ENCODE measurements at regions not wholly inside any gene's neighbourhood (a gene's known extent, or its start where the extent isn't known, plus 50 kb on each side); places are given as distances from the start of the nearest gene placed in this dataset.

- H3K4me3 ChIP-seq, result no peak overlapping the region
- no peak overlapping the region for H3K4me2 ChIP-seq (ENCODE audit: insufficient read depth, low read length)
- H4K20me1 ChIP-seq (replicated peaks; ENCODE audit: control insufficient read depth, insufficient read depth, low read length), result no peaks in the 10 kb centered on the region
- intact Hi-C loops (cut with micrococcal nuclease), result no loop called here
- ChIA-PET POLR2A (interaction anchor here (0.6 kb wide), 1 partner anchor 86 kb away, joined by 3 read pairs; no protein-coding TSS in a partner anchor), CTCF (ENCODE audit: low intra/inter-chr PET ratio) (interaction anchor here (0.6 kb wide), 1 partner anchor 272 kb away, joined by 7 read pairs; no protein-coding TSS in a partner anchor)
- in situ Hi-C loops (cut with MboI), result loop anchor here (5.0 kb wide), 2 partner anchors 252 to 342 kb away; no protein-coding TSS in a partner anchor
- DNase-seq (ENCODE audit: extremely low read depth in 1 of 4, low spot score in 3 of 4), result no peak
- no peaks in the 10 kb centered on the region for H3K36me3 ChIP-seq (ENCODE audit: control insufficient read depth, insufficient read depth, low read length)
- H3K4me1 ChIP-seq (replicated peaks in 1 of 2; ENCODE audit: control insufficient read depth in 2 of 2, insufficient read depth in 2 of 2, low read length in 2 of 2), result no peaks in the 10 kb centered on the region
- H3K27me3 ChIP-seq (ENCODE audit: control insufficient read depth in 2 of 2, insufficient read depth in 2 of 2, low read length in 2 of 2), result peaks cover 20 to 30% of the 10 kb centered on the region in 2 experiments
- no peak for ATAC-seq
- no peak overlapping the region for H3K27ac ChIP-seq (ENCODE audit: extremely low read depth, low read depth, low read length)
- no peak for FAIRE-seq
- BruUV-seq (replicated peaks), result no TSS peak
- H3K9me1 ChIP-seq (ENCODE audit: control insufficient read depth, insufficient read depth, low read length), result no peaks in the 10 kb centered on the region
- no peak overlapping the region for H2AFZ ChIP-seq (ENCODE audit: low read depth, low read length)
- H3K79me2 ChIP-seq (ENCODE audit: control insufficient read depth, insufficient read depth, low read length), result no peaks in the 10 kb centered on the region
- 0% methylated on average over 2 of the region's 2 CpGs for WGBS (ENCODE audit: insufficient coverage, low coverage, missing lambda C conversion rate)
- no peaks in the 10 kb centered on the region for H3K9me3 ChIP-seq (replicated peaks; ENCODE audit: control insufficient read depth, insufficient read depth, low read depth, low read length)
- H3K9ac ChIP-seq (ENCODE audit: insufficient read depth in 1 of 2, low read depth in 2 of 2, low read length in 2 of 2), result no peak overlapping the region
- TF ChIP-seq ZBTB26 (CRISPR knock-in tag; IDR thresholded peaks at IDR 0.05) (no peak), ZNF121 (CRISPR knock-in tag; conservative IDR thresholded peaks at IDR 0.05) (no peak), ZNF583 (CRISPR knock-in tag; IDR thresholded peaks at IDR 0.05) (no peak), SNRNP70 (optimal IDR thresholded peaks at IDR 0.05; ENCODE audit: low read depth, low read length) (no peak), ZNF224 (CRISPR knock-in tag; IDR thresholded peaks at IDR 0.05) (no peak), ZBTB12 (CRISPR knock-in tag; IDR thresholded peaks at IDR 0.05) (no peak), ZNF274 (IDR thresholded peaks at IDR 0.05; ENCODE audit: borderline replicate concordance, low read depth, low read length) (no peak), WHSC1 (IDR thresholded peaks at IDR 0.05; ENCODE audit: low read length) (no peak), TCF15 (CRISPR knock-in tag; IDR thresholded peaks at IDR 0.05) (no peak), BMI1 (IDR thresholded peaks at IDR 0.05; ENCODE audit: low read length) (no peak), SAFB (IDR thresholded peaks at IDR 0.05; ENCODE audit: borderline replicate concordance, low read depth, low read length) (no peak), E2F3 (CRISPR knock-in tag; IDR thresholded peaks at IDR 0.05) (no peak), ZKSCAN3 (CRISPR knock-in tag; IDR thresholded peaks at IDR 0.05) (no peak), ZNF24 (IDR thresholded peaks at IDR 0.05) (no peak), PHB2 (IDR thresholded peaks at IDR 0.05; ENCODE audit: low read depth) (no peak)
- TF ChIP-seq, protein P1, sequence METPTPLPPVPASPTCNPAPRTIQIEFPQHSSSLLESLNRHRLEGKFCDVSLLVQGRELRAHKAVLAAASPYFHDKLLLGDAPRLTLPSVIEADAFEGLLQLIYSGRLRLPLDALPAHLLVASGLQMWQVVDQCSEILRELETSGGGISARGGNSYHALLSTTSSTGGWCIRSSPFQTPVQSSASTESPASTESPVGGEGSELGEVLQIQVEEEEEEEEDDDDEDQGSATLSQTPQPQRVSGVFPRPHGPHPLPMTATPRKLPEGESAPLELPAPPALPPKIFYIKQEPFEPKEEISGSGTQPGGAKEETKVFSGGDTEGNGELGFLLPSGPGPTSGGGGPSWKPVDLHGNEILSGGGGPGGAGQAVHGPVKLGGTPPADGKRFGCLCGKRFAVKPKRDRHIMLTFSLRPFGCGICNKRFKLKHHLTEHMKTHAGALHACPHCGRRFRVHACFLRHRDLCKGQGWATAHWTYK (CRISPR knock-in tag; IDR thresholded peaks at IDR 0.05), result no peak
- TF ChIP-seq, protein P2, sequence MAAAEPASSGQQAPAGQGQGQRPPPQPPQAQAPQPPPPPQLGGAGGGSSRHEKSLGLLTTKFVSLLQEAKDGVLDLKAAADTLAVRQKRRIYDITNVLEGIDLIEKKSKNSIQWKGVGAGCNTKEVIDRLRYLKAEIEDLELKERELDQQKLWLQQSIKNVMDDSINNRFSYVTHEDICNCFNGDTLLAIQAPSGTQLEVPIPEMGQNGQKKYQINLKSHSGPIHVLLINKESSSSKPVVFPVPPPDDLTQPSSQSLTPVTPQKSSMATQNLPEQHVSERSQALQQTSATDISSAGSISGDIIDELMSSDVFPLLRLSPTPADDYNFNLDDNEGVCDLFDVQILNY (CRISPR knock-in tag; IDR thresholded peaks at IDR 0.05), result no peak
- TF ChIP-seq, protein P3, sequence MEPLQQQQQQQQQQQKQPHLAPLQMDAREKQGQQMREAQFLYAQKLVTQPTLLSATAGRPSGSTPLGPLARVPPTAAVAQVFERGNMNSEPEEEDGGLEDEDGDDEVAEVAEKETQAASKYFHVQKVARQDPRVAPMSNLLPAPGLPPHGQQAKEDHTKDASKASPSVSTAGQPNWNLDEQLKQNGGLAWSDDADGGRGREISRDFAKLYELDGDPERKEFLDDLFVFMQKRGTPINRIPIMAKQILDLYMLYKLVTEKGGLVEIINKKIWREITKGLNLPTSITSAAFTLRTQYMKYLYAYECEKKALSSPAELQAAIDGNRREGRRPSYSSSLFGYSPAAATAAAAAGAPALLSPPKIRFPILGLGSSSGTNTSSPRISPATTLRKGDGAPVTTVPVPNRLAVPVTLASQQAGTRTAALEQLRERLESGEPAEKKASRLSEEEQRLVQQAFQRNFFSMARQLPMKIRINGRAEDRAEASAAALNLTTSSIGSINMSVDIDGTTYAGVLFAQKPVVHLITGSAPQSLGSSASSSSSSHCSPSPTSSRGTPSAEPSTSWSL (CRISPR knock-in tag; IDR thresholded peaks at IDR 0.05; ENCODE audit: borderline replicate concordance), result no peak
These were observed 74.6 kb upstream of the STOX2 start for GRCh38 chr4:183830438-183830985.
